SU-DHL-6 (cell line): ENCODE measurements at regions not wholly inside any gene's neighbourhood (a gene's known extent, or its start where the extent isn't known, plus 50 kb on each side); places are given as distances from the start of the nearest gene placed in this dataset.

Source experiments
- EZH2phosphoT487 ChIP-seq: fragments of 200-600 bp; sonication (generic), shearing (Covaris generic); conservative IDR thresholded peaks from 2 replicates; pipeline ENCODE4 v1.6.1; 2018; ENCODE audit warnings: mild to moderate bottlenecking, antibody characterized with exemption, low read length, moderate library complexity, mixed read lengths
- TF ChIP-seq, protein P1 (sequence below): fragments of 200-600 bp; sonication (generic); IDR thresholded peaks from one replicate; pipeline ENCODE4 v1.5.1; 2017; ENCODE audit warnings: antibody characterized with exemption, mild to moderate bottlenecking, low read length, moderate library complexity; ENCODE audit not compliant: insufficient read depth, poor library complexity, severe bottlenecking

DNA sequence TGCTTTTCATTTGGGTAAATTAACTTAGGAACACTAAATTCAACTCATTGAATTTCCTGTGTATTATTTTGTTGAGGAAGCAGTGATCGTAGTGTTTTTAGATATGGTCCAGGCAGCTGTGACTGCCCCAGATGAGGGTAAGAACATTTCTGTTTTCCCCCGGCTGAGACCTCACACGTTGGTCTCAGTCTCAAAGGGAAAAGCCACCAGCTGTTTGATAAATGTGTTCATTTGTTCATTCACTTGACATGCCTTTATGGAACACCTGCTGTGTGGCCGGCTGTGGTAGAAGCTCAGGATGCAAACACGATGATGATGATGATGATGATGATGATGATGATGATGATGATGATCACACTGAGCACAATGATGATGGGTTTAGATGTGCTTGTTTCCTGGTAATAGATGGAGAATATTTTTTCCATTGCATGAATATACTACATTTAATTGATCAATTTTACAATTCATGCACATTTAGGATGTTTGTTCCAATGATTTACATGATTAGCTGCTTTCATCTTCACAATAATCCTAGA lies 125.6 kb upstream of the ZNF32 start:
- TF ChIP-seq, protein P1, sequence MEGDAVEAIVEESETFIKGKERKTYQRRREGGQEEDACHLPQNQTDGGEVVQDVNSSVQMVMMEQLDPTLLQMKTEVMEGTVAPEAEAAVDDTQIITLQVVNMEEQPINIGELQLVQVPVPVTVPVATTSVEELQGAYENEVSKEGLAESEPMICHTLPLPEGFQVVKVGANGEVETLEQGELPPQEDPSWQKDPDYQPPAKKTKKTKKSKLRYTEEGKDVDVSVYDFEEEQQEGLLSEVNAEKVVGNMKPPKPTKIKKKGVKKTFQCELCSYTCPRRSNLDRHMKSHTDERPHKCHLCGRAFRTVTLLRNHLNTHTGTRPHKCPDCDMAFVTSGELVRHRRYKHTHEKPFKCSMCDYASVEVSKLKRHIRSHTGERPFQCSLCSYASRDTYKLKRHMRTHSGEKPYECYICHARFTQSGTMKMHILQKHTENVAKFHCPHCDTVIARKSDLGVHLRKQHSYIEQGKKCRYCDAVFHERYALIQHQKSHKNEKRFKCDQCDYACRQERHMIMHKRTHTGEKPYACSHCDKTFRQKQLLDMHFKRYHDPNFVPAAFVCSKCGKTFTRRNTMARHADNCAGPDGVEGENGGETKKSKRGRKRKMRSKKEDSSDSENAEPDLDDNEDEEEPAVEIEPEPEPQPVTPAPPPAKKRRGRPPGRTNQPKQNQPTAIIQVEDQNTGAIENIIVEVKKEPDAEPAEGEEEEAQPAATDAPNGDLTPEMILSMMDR: no peak
- no peak for TF ChIP-seq EZH2phosphoT487
